Loucy (cell line): ENCODE measurements at regions not wholly inside any gene's neighbourhood (a gene's known extent, or its start where the extent isn't known, plus 50 kb on each side); places are given as distances from the start of the nearest gene placed in this dataset.

Experiments used
- CTCF ChIP-seq: fragments of 200-600 bp; sonication (generic); conservative IDR thresholded peaks from 2 replicates; pipeline ENCODE4 v1.5.1; 2014; ENCODE audit warnings: mild to moderate bottlenecking, antibody characterized with exemption, low read length
- EZH2phosphoT487 ChIP-seq: fragments of 200-600 bp; IDR thresholded peaks from 2 replicates; pipeline ENCODE4 v1.6.1; 2018; ENCODE audit warnings: antibody characterized with exemption, mild to moderate bottlenecking, moderate library complexity, borderline replicate concordance

DNA sequence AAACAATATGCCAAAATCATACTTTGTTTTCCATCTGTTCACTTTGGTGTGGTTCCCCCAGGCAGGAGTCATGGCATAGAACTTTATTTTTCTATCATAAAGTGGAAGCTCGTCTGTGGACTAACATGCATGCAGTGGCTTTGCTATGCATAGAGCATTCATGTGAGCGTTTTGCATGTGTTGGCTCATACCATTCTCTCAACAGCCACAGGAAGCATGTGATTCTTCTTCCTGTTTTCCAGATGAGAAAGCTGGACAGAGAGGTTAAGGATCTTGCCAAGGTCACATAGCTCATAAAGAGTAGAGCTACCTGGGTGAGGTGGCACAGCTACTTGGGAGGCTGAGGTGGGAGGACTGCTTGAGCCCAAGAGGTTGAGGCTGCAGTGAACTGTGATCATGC lies 123.4 kb upstream of the HDGFL1 start:
- TF ChIP-seq CTCF (no peak), EZH2phosphoT487 (no peak)
